Caco-2 (cell line): ENCODE measurements at regions not wholly inside any gene's neighbourhood (a gene's known extent, or its start where the extent isn't known, plus 50 kb on each side); places are given as distances from the start of the nearest gene placed in this dataset.

ENCODE experiments used
- BruUV-seq: library from RNA; stranded (reverse); fragments of 400-500 nt; replicated peaks from 2 replicates; lab custom pipeline; 2021; lab: Mats Ljungman, UMichigan
- CTCF ChIA-PET: fragments of 300-600 bp; sonication (Branson Sonifier 250); formaldehyde crosslinking; loops from one replicate; lab custom pipeline; 2022; ENCODE audit warnings: antibody characterized with exemption; lab: Charles Lee
- POLR2A ChIA-PET: fragments of 300-600 bp; sonication (Branson Sonifier 250); formaldehyde crosslinking; loops from one replicate; lab custom pipeline; 2022; ENCODE audit warnings: antibody characterized with exemption; lab: Charles Lee
- DNase-seq, 2 experiments: peaks; one replicate each; pipeline versions ENCODE4 v3.0.0 to v3.0.0-alpha.2; 2020 to 2022
- H3K27me3 ChIP-seq: replicated peaks from 2 replicates; pipeline ENCODE4 v1.6.0; 2011; ENCODE audit warnings: low read length; ENCODE audit not compliant: control insufficient read depth, insufficient read depth
- H3K36me3 ChIP-seq: 2 replicates; pipeline ENCODE4 v1.5.1; 2011; ENCODE audit warnings: low read length; ENCODE audit not compliant: control insufficient read depth, insufficient read depth
- H3K4me1 ChIP-seq: fragments of 250-450 bp; sonication (Bioruptor Pico); 2 replicates; pipeline ENCODE4 v1.5.1; 2020; ENCODE audit warnings: mild to moderate bottlenecking
- H3K4me3 ChIP-seq: 2 replicates; pipeline ENCODE4 v1.5.1; 2011; ENCODE audit warnings: low read depth, mild to moderate bottlenecking, control low read depth, low read length
- H3K9me3 ChIP-seq: fragments of 250-450 bp; sonication (Bioruptor Pico); 2 replicates; pipeline ENCODE4 v1.5.1; 2020; ENCODE audit warnings: mild to moderate bottlenecking, moderate library complexity
- H3K27ac Mint-ChIP-seq: one replicate; pipeline ENCODE4 v1.8.0; 2022; ENCODE audit warnings: mixed read lengths; ENCODE audit not compliant: unreplicated experiment
- H3K27me3 Mint-ChIP-seq: one replicate; pipeline ENCODE4 v1.8.0; 2022; ENCODE audit warnings: mixed read lengths; ENCODE audit not compliant: insufficient read depth, unreplicated experiment
- H3K36me3 Mint-ChIP-seq: one replicate; pipeline ENCODE4 v1.8.0; 2022; ENCODE audit warnings: mild to moderate bottlenecking, mixed read lengths; ENCODE audit not compliant: insufficient read depth, unreplicated experiment
- H3K4me1 Mint-ChIP-seq: one replicate; pipeline ENCODE4 v1.8.0; 2022; ENCODE audit warnings: low read depth, mixed read lengths; ENCODE audit not compliant: unreplicated experiment
- H3K4me3 Mint-ChIP-seq: one replicate; pipeline ENCODE4 v1.8.0; 2022; ENCODE audit warnings: mild to moderate bottlenecking, moderate library complexity, mixed read lengths; ENCODE audit not compliant: unreplicated experiment
- H3K9me3 Mint-ChIP-seq: one replicate; pipeline ENCODE4 v1.8.0; 2022; ENCODE audit warnings: mixed read lengths; ENCODE audit not compliant: unreplicated experiment
- intact Hi-C: fragments of 100-400 bp; cut with micrococcal nuclease; formaldehyde crosslinking; loops from one replicate; pipeline ENCODE4 v1.10.0; 2022; ENCODE audit not compliant: unreplicated experiment
- TF ChIP-seq, protein P1 (sequence below), 2 experiments: fragments of 200-600 bp in 1 of 2; IDR thresholded peaks; 1 replicate in 1 of 2; 2 replicates in 1 of 2; pipeline versions ENCODE4 v1.5.1 to v1.8.0; 2011 to 2022; ENCODE audit warnings: antibody characterized with exemption in 1 of 2, control low read depth in 1 of 2, inconsistent platforms in 1 of 2, low read depth in 1 of 2, low read length in 1 of 2, mild to moderate bottlenecking in 1 of 2, moderate library complexity in 1 of 2; ENCODE audit not compliant: insufficient read depth in 1 of 2, severe bottlenecking in 1 of 2, unreplicated experiment in 1 of 2

- DNase-seq, result no peak
- Mint-ChIP-seq H3K9me3 (no peaks in the 10 kb centered on the region), H3K27me3 (no peaks in the 10 kb centered on the region), H3K27ac (no peak overlapping the region), H3K4me3 (no peak overlapping the region), H3K36me3 (no peaks in the 10 kb centered on the region), H3K4me1 (no peaks in the 10 kb centered on the region)
- no peak overlapping the region for H3K4me3 ChIP-seq
- no peaks in the 10 kb centered on the region for H3K4me1 ChIP-seq
- no peaks in the 10 kb centered on the region for H3K9me3 ChIP-seq
- no TSS peak for BruUV-seq
- POLR2A ChIA-PET, result no interaction called here
- TF ChIP-seq, protein P1, sequence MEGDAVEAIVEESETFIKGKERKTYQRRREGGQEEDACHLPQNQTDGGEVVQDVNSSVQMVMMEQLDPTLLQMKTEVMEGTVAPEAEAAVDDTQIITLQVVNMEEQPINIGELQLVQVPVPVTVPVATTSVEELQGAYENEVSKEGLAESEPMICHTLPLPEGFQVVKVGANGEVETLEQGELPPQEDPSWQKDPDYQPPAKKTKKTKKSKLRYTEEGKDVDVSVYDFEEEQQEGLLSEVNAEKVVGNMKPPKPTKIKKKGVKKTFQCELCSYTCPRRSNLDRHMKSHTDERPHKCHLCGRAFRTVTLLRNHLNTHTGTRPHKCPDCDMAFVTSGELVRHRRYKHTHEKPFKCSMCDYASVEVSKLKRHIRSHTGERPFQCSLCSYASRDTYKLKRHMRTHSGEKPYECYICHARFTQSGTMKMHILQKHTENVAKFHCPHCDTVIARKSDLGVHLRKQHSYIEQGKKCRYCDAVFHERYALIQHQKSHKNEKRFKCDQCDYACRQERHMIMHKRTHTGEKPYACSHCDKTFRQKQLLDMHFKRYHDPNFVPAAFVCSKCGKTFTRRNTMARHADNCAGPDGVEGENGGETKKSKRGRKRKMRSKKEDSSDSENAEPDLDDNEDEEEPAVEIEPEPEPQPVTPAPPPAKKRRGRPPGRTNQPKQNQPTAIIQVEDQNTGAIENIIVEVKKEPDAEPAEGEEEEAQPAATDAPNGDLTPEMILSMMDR (IDR thresholded peaks at IDR 0.05; ENCODE audit: insufficient read depth in 1 of 2, low read depth in 1 of 2, low read length in 1 of 2, severe bottlenecking in 1 of 2, unreplicated experiment in 1 of 2), result no peak
- CTCF ChIA-PET, result no interaction called here
- intact Hi-C loops, result no loop called here
- H3K27me3 ChIP-seq, result no peaks in the 10 kb centered on the region
- no peaks in the 10 kb centered on the region for H3K36me3 ChIP-seq
These were observed 247.0 kb upstream of the SYT4 start for GRCh38 chr18:43524260-43524659.

GRCh38 chr18:43525169-43525568 is 247.9 kb upstream of the SYT4 start:
- Histone ChIP-seq H3K36me3 (no peaks in the 10 kb centered on the region), H3K9me3 (no peaks in the 10 kb centered on the region), H3K27me3 (no peaks in the 10 kb centered on the region), H3K4me1 (no peaks in the 10 kb centered on the region), H3K4me3 (no peak overlapping the region)
- H3K36me3 Mint-ChIP-seq, result no peaks in the 10 kb centered on the region
- TF ChIP-seq, protein P1 (IDR thresholded peaks at IDR 0.05; ENCODE audit: insufficient read depth in 1 of 2, low read depth in 1 of 2, low read length in 1 of 2, severe bottlenecking in 1 of 2, unreplicated experiment in 1 of 2), result no peak
- H3K4me1 Mint-ChIP-seq, result no peaks in the 10 kb centered on the region
- POLR2A ChIA-PET, result no interaction called here
- H3K4me3 Mint-ChIP-seq, result no peak overlapping the region
- no peaks in the 10 kb centered on the region for H3K27me3 Mint-ChIP-seq
- no peak for DNase-seq
- no peaks in the 10 kb centered on the region for H3K9me3 Mint-ChIP-seq
- no peak overlapping the region for H3K27ac Mint-ChIP-seq
- intact Hi-C loops, result no loop called here
- CTCF ChIA-PET, result no interaction called here
- BruUV-seq, result no TSS peak

DNA sequence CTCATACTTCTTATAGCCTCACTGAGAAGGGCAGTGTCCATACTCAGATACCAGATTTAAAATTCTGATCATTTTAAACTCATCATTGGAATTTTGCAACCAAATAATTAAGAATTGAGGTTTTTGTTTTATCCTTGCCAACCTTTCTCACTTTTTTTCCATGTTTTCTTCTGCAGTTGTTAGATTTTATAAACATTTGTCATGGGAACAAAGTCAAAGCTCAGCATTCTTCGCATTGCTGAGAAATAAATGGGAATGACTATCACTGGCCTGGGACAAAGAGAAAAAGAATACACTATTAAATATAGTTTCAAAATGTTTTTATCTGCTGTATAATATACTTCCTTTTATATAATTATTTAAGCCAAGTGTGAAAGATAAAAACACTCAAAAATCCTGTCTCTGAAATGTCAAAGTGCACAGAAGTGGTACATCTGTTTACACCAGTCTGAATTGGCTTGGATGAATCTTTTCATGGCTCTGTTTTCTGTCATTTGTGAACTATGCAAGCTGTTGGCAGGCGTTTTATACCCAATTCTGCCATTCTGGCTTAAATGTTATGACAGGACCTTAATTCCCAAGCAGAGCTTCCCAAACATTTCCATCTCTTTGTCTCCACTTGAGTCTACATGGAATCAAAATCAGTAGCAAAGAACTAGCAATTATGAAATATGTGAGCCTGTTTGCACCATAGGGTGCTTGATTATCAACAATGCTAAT is 249.3 kb upstream of the SYT4 start:
- H3K27me3 Mint-ChIP-seq, result no peaks in the 10 kb centered on the region
- no peak for DNase-seq
- H3K4me1 ChIP-seq, result no peaks in the 10 kb centered on the region
- no peak overlapping the region for H3K27ac Mint-ChIP-seq
- no peaks in the 10 kb centered on the region for H3K27me3 ChIP-seq
- H3K4me3 Mint-ChIP-seq, result no peak overlapping the region
- intact Hi-C loops, result no loop called here
- no peaks in the 10 kb centered on the region for H3K9me3 ChIP-seq
- no TSS peak for BruUV-seq
- no peaks in the 10 kb centered on the region for H3K4me1 Mint-ChIP-seq
- H3K9me3 Mint-ChIP-seq, result no peaks in the 10 kb centered on the region
- H3K4me3 ChIP-seq, result no peak overlapping the region
- TF ChIP-seq, protein P1 (IDR thresholded peaks at IDR 0.05; ENCODE audit: insufficient read depth in 1 of 2, low read depth in 1 of 2, low read length in 1 of 2, severe bottlenecking in 1 of 2, unreplicated experiment in 1 of 2), result no peak
- POLR2A ChIA-PET, result no interaction called here
- CTCF ChIA-PET, result no interaction called here
- H3K36me3 Mint-ChIP-seq, result no peaks in the 10 kb centered on the region
- H3K36me3 ChIP-seq, result no peaks in the 10 kb centered on the region
